ENCODE measurements at regions not wholly inside any gene's neighbourhood (a gene's known extent, or its start where the extent isn't known, plus 50 kb on each side); places are given as distances from the start of the nearest gene placed in this dataset.

- peaks cover 11% of the 10 kb centered on the region for H3K4me1 ChIP-seq
- no peaks in the 10 kb centered on the region for H3K9me3 ChIP-seq
- H3K36me3 ChIP-seq (replicated peaks in 1 of 2; ENCODE audit: insufficient read depth in 1 of 2, low read depth in 2 of 2) = no peaks in the 10 kb centered on the region
- DNase-seq = no peak
- 30 to 36% methylated on average over 1 of the region's 1 CpG for WGBS, 2 donors
- H3K4me3 ChIP-seq = no peak overlapping the region
- TF ChIP-seq POLR2A (IDR thresholded peaks at IDR 0.05) (no peak), CTCF (IDR thresholded peaks at IDR 0.05) (no peak)
- intact Hi-C loops (cut with DNase I) = no loop called here
- ATAC-seq = no peak
- no peak overlapping the region for H3K27ac ChIP-seq
- H3K27me3 ChIP-seq = no peaks in the 10 kb centered on the region
These were observed 51.7 kb upstream of the ATP8A1 start for GRCh38 chr4:42708625-42709024.

All from body of pancreas (tissue), 4 donors.